ENCODE measurements at regions not wholly inside any gene's neighbourhood (a gene's known extent, or its start where the extent isn't known, plus 50 kb on each side); places are given as distances from the start of the nearest gene placed in this dataset.

GRCh38 chr21:32200029-32200428, 78.8 kb downstream of the MIS18A start:
- no TSS peak for BruUV-seq (replicated peaks)
- H3K4me1 Mint-ChIP-seq (ENCODE audit: low read depth, unreplicated experiment) = no peaks in the 10 kb centered on the region
- CTCF ChIA-PET = no interaction called here
- Histone ChIP-seq H3K27me3 (replicated peaks; ENCODE audit: control insufficient read depth, insufficient read depth, low read length) (no peaks in the 10 kb centered on the region; the same call in 1 of the 2 replicates), H3K4me1 (no peaks in the 10 kb centered on the region), H3K9me3 (no peaks in the 10 kb centered on the region), H3K36me3 (ENCODE audit: control insufficient read depth, insufficient read depth, low read length) (no peaks in the 10 kb centered on the region), H3K4me3 (ENCODE audit: low read depth, low read length) (no peak overlapping the region)
- TF ChIP-seq CTCF (IDR thresholded peaks at IDR 0.05; ENCODE audit: insufficient read depth in 1 of 2, low read depth in 1 of 2, low read length in 1 of 2, severe bottlenecking in 1 of 2, unreplicated experiment in 1 of 2) = no peak
- no peak overlapping the region for H3K27ac Mint-ChIP-seq (ENCODE audit: unreplicated experiment)
- no peaks in the 10 kb centered on the region for H3K9me3 Mint-ChIP-seq (ENCODE audit: unreplicated experiment)
- no peak for DNase-seq
- intact Hi-C loops (cut with micrococcal nuclease; ENCODE audit: unreplicated experiment) = no loop called here
- POLR2A ChIA-PET = no interaction called here
- peaks cover 15% of the 10 kb centered on the region for H3K27me3 Mint-ChIP-seq (ENCODE audit: insufficient read depth, unreplicated experiment)
- no peak overlapping the region for H3K4me3 Mint-ChIP-seq (ENCODE audit: unreplicated experiment)
- no peaks in the 10 kb centered on the region for H3K36me3 Mint-ChIP-seq (ENCODE audit: insufficient read depth, unreplicated experiment)

- CTCF ChIA-PET = no interaction called here
- Mint-ChIP-seq H3K27me3 (ENCODE audit: insufficient read depth, unreplicated experiment) (peaks cover 13% of the 10 kb centered on the region), H3K4me1 (ENCODE audit: low read depth, unreplicated experiment) (no peaks in the 10 kb centered on the region), H3K4me3 (ENCODE audit: unreplicated experiment) (no peak overlapping the region), H3K36me3 (ENCODE audit: insufficient read depth, unreplicated experiment) (no peaks in the 10 kb centered on the region), H3K27ac (ENCODE audit: unreplicated experiment) (no peak overlapping the region), H3K9me3 (ENCODE audit: unreplicated experiment) (no peaks in the 10 kb centered on the region)
- no peak for TF ChIP-seq CTCF (IDR thresholded peaks at IDR 0.05; ENCODE audit: insufficient read depth in 1 of 2, low read depth in 1 of 2, low read length in 1 of 2, severe bottlenecking in 1 of 2, unreplicated experiment in 1 of 2)
- no peak for DNase-seq
- H3K27me3 ChIP-seq (replicated peaks; ENCODE audit: control insufficient read depth, insufficient read depth, low read length) = no peaks in the 10 kb centered on the region; the same call in 1 of the 2 replicates
- no peaks in the 10 kb centered on the region for H3K9me3 ChIP-seq
- H3K4me1 ChIP-seq = no peaks in the 10 kb centered on the region
- H3K4me3 ChIP-seq (ENCODE audit: low read depth, low read length) = no peak overlapping the region
- intact Hi-C loops (cut with micrococcal nuclease; ENCODE audit: unreplicated experiment) = no loop called here
- POLR2A ChIA-PET = no interaction called here
- H3K36me3 ChIP-seq (ENCODE audit: control insufficient read depth, insufficient read depth, low read length) = no peaks in the 10 kb centered on the region
- no TSS peak for BruUV-seq (replicated peaks)
Measured at GRCh38 chr21:32198384-32198783, 80.5 kb downstream of the MIS18A start.

GRCh38 chr21:32197896-32198295, 81.0 kb downstream of the MIS18A start:
- TF ChIP-seq CTCF (IDR thresholded peaks at IDR 0.05; ENCODE audit: insufficient read depth in 1 of 2, low read depth in 1 of 2, low read length in 1 of 2, severe bottlenecking in 1 of 2, unreplicated experiment in 1 of 2) = no peak

More at GRCh38 chr21:32197896-32198295, 81.0 kb downstream of the MIS18A start:
- intact Hi-C loops (cut with micrococcal nuclease; ENCODE audit: unreplicated experiment) = no loop called here
- Histone ChIP-seq H3K36me3 (ENCODE audit: control insufficient read depth, insufficient read depth, low read length) (no peaks in the 10 kb centered on the region), H3K4me1 (no peaks in the 10 kb centered on the region), H3K4me3 (ENCODE audit: low read depth, low read length) (no peak overlapping the region), H3K9me3 (no peaks in the 10 kb centered on the region), H3K27me3 (replicated peaks; ENCODE audit: control insufficient read depth, insufficient read depth, low read length) (no peaks in the 10 kb centered on the region; the same call in 1 of the 2 replicates)
- no peaks in the 10 kb centered on the region for H3K36me3 Mint-ChIP-seq (ENCODE audit: insufficient read depth, unreplicated experiment)
- no peak overlapping the region for H3K4me3 Mint-ChIP-seq (ENCODE audit: unreplicated experiment)
- no peaks in the 10 kb centered on the region for H3K4me1 Mint-ChIP-seq (ENCODE audit: low read depth, unreplicated experiment)
- ChIA-PET POLR2A (no interaction called here), CTCF (no interaction called here)
- H3K27ac Mint-ChIP-seq (ENCODE audit: unreplicated experiment) = no peak overlapping the region
- DNase-seq = no peak
- no peaks in the 10 kb centered on the region for H3K9me3 Mint-ChIP-seq (ENCODE audit: unreplicated experiment)
- H3K27me3 Mint-ChIP-seq (ENCODE audit: insufficient read depth, unreplicated experiment) = peaks cover 13% of the 10 kb centered on the region
- no TSS peak for BruUV-seq (replicated peaks)
